HG03565 (cell line): ENCODE measurements at regions not wholly inside any gene's neighbourhood (a gene's known extent, or its start where the extent isn't known, plus 50 kb on each side); places are given as distances from the start of the nearest gene placed in this dataset.

ENCODE experiments used
- ATAC-seq: cut with Tn5 transposase; IDR thresholded peaks from one replicate; pipeline ENCODE4 v1.9.1; 2021; ENCODE audit warnings: mild to moderate bottlenecking, moderate library complexity; ENCODE audit not compliant: unreplicated experiment

- ATAC-seq, result no peak
Measured at GRCh38 chr2:8009010-8009597, 672.8 kb upstream of the ID2 start.

DNA sequence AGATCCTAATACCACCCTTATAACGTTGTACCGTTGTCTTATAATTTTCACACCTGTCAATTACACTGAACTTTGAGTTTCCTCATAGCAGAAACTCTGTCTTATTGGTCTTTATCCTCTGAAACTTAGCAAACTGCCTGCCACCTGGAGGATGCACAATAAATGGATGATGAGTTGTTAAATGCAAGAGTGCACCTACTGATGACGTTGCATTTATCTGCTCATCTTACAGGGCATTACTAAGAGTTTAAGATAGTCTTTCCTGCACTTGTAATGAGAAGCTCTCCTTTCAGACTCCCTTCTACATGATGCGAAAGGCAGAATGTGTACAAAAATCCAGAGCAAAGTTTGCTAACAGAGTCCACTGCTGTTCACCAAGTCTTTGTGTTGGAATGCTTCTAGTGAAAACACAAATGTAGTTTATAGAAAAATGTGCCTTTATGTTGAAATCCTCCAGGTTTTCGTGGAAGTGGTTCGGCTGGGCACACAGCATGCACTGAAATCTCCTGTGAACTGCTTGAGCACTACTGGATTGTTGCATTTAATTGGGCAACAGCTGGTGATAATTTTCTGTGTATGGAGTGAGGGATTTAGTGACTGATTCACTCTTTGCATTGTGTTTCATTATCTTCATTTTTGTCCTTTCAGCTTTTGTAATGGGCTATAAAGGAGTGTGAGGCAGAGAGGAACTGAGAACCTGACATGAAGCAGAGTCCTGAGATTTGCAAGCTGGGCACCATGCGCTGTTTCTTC is 665.8 kb upstream of the ID2 start:
- no peak for ATAC-seq

GRCh38 chr2:8016688-8017087 is 665.2 kb upstream of the ID2 start:
- ATAC-seq, result no peak

DNA sequence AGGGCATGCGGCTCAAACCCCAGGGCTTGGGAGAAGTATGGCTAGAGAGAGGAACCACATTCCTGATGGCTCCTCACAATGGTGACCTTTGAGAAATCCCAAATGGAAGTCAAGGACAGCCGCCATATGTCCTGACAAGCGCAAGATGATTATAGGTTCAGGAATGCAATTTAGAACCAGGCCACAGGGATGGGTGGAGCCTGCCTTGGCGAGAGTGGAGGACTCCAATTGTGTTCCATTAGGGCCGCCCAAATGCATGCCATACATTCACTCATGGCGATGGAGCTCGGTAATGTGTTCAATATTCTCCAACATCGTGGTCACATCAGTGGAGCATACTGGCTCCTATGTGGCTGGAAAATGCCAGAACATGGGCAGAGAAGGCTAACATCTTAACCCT is 662.9 kb upstream of the ID2 start:
- ATAC-seq, result no peak

- no peak for ATAC-seq
Measured at GRCh38 chr2:8019934-8020333, 661.9 kb upstream of the ID2 start.

- ATAC-seq, result no peak
Measured at GRCh38 chr2:8021921-8022320, 659.9 kb upstream of the ID2 start.

DNA sequence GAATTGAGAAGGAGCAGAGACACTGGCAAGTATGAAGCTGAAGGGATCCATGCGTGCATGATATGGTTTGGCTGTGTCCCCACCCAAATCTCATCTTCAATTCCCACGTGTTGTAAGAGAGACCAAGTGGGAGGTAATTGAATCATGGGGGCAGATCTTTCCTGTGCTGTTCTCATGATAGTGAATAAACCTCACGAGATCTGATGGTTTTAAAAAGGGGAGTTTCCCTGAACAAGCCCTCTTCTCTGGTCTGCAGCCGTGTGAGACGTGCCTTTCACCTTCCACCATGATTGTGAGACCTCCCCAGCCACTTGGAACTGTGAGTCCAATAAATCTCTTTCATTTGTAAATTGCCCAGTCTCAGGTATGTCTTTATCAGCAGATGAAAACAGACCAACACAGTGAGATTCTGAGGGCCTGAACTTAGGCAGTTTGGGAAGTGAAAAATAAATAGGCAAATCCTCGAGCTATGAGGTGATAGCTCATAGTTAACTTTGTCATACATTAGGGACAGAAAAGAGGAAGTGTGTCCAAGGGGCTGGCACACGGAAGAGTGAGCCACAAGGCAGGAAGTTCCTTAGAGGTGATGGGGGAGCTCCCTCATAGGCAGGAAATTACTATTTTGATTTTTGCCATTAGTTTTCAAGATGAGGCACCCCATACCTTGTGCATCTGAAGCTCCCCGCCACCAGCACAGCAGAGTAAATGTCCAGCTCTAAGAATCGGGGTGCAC is 658.8 kb upstream of the ID2 start:
- peak; percentile 78 for ATAC-seq

DNA sequence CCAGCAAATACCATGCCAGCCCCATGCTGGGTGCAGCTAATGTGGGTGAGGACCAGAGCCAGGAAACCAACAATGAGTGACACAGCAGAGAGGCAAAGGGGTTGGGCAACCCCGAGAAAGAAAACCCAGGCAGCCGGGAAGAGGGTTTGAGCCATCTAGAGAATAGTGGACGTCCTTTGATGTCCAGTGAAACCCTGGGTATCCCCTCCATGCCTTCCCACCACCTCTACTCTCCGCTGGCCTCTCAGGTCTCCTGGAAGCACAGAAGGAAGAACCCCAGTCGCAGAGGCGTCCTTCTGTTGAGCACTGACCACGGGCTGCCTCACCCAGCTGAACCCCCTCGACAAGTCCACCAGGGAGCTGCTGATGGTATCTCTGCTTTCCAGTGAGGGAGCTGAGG is 657.4 kb upstream of the ID2 start:
- ATAC-seq, result no peak

- no peak for ATAC-seq
Measured at GRCh38 chr2:8026381-8026780, 655.5 kb upstream of the ID2 start.

DNA sequence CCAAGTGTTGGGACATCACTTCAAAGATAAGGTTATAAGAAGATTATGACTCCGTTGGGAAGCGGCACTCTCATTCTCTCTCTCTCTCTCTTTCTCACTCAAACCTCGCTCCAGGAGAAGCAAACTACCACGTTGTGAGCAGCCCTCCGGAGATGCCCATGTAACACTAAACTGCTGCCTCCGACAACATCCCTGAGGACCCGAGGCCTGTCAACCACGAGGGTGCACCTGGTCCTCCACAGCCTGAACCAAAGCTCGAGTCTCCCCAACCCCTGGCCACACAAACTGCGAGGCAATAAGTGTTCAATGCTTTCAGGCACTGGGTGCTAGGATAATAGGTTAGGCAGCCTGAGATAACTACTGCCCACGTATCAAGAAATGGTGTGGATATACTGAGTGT is 654.5 kb upstream of the ID2 start:
- ATAC-seq, result no peak

DNA sequence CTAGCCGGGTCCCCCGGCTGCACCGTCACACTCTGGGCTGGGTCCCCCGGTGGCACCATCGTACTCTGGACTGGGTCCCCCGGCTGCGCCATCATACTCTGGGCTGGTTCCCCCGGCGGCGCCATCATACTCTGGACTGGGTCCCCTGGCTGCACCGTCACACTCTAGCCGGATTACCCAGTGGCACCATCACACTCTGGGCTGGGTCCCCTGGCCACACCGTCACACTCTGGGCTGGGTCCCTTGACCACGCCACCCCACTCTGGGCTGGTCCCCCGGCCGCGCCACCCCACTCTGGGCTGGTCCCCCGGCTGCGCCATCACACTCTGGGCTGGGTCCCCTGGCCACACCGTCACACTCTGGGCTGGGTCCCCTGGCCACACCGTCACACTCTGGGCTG is 653.8 kb upstream of the ID2 start:
- no peak for ATAC-seq

GRCh38 chr2:8028436-8028835 is 653.4 kb upstream of the ID2 start:
- ATAC-seq, result no peak

DNA sequence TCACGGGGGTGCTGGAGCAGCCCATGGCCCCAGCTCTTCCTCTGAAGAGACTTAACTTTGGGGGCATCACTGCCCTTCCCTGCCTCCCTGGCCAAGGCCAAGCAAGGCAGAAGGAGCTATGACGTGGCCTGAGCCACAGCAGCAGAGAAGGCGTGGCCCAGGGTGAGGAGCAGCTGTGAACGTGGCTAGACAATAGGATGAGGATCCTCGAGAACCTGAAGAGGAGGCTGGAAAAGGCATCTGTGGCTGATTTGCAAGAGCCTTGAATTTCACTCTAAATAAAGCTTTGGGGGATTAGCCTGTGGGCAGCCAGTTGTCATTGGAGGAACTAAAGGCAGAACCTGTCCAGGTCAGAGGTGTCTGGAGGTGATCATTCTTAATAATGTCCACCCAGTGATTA is 652.9 kb upstream of the ID2 start:
- no peak for ATAC-seq

- no peak for ATAC-seq
Measured at GRCh38 chr2:8030573-8031303, 651.1 kb upstream of the ID2 start.

GRCh38 chr2:8031370-8031769 is 650.5 kb upstream of the ID2 start:
- ATAC-seq, result no peak

- ATAC-seq, result no peak
Measured at GRCh38 chr2:8033546-8034096, 648.2 kb upstream of the ID2 start.

DNA sequence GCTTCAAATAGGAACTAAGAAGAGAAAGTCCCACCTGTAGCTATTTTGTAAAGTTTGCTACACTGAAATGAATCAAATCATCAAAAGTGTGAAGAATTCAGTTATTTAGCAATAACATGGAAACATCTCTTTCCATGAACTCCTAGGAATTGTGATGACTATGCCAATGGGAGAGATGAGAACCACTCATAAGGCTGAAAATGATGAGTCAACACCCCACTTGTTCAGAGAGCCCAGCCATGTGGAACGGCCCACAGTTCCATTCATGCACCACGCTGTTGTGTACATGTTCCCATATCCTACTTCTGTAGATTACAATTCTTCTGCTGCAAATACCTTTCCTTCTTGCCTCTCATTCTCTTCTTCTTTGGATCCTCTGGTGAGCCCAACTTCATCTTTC is 645.5 kb upstream of the ID2 start:
- ATAC-seq, result peak; percentile 71

DNA sequence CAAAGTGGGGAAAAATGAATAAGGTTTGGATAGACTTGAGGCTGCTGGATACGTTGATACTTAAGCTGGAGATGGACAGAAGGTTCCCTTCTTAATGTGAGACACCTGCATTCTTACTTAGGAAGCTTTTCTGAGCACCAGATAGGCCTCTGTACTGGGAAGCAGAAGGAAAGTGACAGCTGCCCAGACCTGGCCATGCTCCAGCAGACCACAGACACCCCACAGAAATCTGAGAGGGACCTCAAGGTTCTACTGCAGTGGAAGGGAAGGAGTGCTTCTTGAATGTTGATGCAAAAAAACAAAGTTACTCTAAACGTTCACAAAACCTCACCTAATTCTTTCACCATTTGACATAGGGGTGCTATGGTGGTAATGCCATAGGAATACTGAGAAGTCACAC is 642.1 kb upstream of the ID2 start:
- no peak for ATAC-seq

DNA sequence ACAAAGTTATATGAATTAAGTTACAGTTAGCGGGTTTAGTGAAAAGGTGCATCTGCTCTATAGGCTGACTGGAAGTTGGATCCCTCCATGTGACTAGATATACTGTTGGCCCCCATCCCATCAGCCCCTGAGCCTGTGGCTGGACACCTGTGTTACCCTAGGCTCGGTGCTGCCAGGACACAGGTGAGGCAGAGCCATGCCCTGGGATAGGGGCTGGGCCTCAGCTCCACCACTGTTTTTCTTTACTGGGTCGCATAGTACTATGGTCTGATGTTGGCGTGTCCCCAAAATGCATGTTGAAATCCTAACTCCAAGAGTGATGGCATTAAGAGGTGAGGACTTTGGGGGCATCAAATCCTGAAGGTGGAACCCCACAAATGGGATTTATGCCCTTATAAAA is 638.6 kb upstream of the ID2 start:
- ATAC-seq, result no peak

DNA sequence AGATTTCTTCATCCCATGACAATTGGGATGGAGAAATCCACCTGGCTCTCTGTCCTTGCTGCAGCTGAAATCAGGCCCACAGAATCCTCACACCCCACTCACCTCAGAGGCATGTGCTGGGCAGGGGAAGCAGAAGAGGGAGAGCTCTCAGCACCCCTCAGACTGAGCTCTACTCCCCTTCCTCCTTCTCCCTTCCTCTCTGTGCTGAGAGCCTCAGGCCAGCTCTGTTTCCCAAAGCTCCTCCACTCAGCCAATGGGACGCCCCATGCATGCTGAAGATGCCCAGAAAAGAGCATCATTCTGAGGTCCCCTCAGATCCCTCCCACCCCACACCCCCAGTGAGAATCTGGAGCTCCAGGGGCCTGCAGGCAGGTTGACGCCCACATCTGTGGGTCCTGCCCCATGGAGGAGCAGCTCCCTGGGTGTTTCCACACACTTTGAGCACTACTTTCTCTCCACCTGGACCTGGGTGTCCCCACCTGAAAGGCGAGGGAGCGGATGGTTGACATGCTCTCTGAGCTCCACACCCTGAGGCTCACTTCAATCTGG is 637.7 kb upstream of the ID2 start:
- ATAC-seq, result no peak

DNA sequence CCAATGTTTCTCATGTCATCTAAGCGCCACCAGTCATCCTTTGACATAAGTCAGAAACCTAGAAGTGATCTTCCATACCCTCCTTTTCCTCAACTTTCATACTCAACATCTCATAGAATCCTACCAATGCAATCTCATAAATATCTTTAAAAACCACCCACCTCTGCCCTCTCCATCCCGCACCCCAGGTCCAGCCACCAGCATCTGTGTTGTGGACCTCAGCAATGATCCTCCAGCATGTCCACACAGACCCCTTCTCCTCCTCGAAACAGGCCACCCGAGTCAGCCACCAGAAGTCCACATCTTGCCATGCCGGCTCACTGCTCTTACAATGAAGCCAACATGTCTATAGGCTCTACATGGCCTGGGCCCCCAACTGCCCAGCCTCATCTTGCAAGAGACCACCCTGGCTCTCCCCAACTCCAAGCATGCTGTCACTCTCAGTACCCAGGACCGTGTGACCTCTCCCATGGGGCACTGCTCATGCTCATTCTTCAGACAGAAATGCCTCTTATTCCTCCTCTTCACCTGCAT is 636.7 kb upstream of the ID2 start:
- no peak for ATAC-seq
